OCI-LY1 (cell line): ENCODE measurements at regions not wholly inside any gene's neighbourhood (a gene's known extent, or its start where the extent isn't known, plus 50 kb on each side); places are given as distances from the start of the nearest gene placed in this dataset.
A peak's percentile ranks its signal among the peaks of the same experiment; 100 is the strongest.

Experiments used
- H2AFZ ChIP-seq: fragments of 200-600 bp; sonication (generic), shearing (Covaris generic); 2 replicates; pipeline ENCODE4 v1.6.0; 2014; ENCODE audit warnings: antibody characterized with exemption, mild to moderate bottlenecking, low read length
- H3F3A ChIP-seq: fragments of 200-600 bp; sonication (generic), shearing (Covaris generic); 2 replicates; pipeline ENCODE4 v1.6.0; 2014; ENCODE audit warnings: mild to moderate bottlenecking, antibody characterized with exemption, low read length, moderate library complexity; ENCODE audit not compliant: insufficient read depth
- H3K27ac ChIP-seq: fragments of 200-600 bp; sonication (generic); 2 replicates; pipeline ENCODE4 v1.5.1; 2014; ENCODE audit warnings: low read length, mixed run types, mild to moderate bottlenecking, low read depth; ENCODE audit not compliant: poor library complexity, severe bottlenecking
- H3K27me3 ChIP-seq: fragments of 200-600 bp; sonication (generic); 2 replicates; pipeline ENCODE4 v1.6.0; 2014; ENCODE audit warnings: antibody characterized with exemption, mild to moderate bottlenecking, low read length, moderate library complexity; ENCODE audit not compliant: insufficient read depth
- H3K36me3 ChIP-seq: fragments of 200-600 bp; sonication (generic); 2 replicates; pipeline ENCODE4 v1.6.1; 2014; ENCODE audit warnings: mild to moderate bottlenecking, antibody characterized with exemption, low read length, moderate library complexity, mixed read lengths; ENCODE audit not compliant: insufficient read depth
- H3K4me1 ChIP-seq: fragments of 200-600 bp; sonication (generic); 2 replicates; pipeline ENCODE4 v1.5.1; 2014; ENCODE audit warnings: mild to moderate bottlenecking, low read length, moderate library complexity; ENCODE audit not compliant: insufficient read depth, severe bottlenecking
- H3K4me2 ChIP-seq: fragments of 200-600 bp; sonication (generic), shearing (Covaris generic); 2 replicates; pipeline ENCODE4 v1.6.1; 2014; ENCODE audit warnings: low read length
- H3K4me3 ChIP-seq: fragments of 200-600 bp; sonication (generic); 2 replicates; pipeline ENCODE4 v1.5.1; 2014; ENCODE audit warnings: low read length, low read depth, mild to moderate bottlenecking, mixed read lengths; ENCODE audit not compliant: poor library complexity, severe bottlenecking
- H3K79me2 ChIP-seq: fragments of 200-600 bp; shearing (Covaris generic); 2 replicates; pipeline ENCODE4 v1.6.1; 2016; ENCODE audit warnings: mixed run types, low read length, mixed read lengths; ENCODE audit not compliant: insufficient read depth
- H3K9ac ChIP-seq: fragments of 200-600 bp; sonication (generic), shearing (Covaris generic); 2 replicates; pipeline ENCODE4 v1.6.1; 2014; ENCODE audit warnings: mild to moderate bottlenecking, low read length, mixed read lengths
- H3K9me2 ChIP-seq: fragments of 200-600 bp; sonication (generic), shearing (Covaris generic); 2 replicates; pipeline ENCODE4 v1.6.1; 2014; ENCODE audit warnings: low read depth, mild to moderate bottlenecking, low read length, mixed read lengths
- H3K9me3 ChIP-seq: fragments of 200-600 bp; shearing (Covaris generic); 2 replicates; pipeline ENCODE4 v1.6.1; 2014; ENCODE audit warnings: low read length, mixed read lengths
- H4K20me1 ChIP-seq: fragments of 200-600 bp; sonication (generic), shearing (Covaris generic); 2 replicates; pipeline ENCODE4 v1.6.0; 2016; ENCODE audit warnings: mild to moderate bottlenecking, low read length; ENCODE audit not compliant: insufficient read depth
- EZH2 ChIP-seq: fragments of 200-600 bp; sonication (generic), shearing (Covaris generic); IDR thresholded peaks from 2 replicates; pipeline ENCODE4 v1.8.0; 2017; ENCODE audit warnings: borderline replicate concordance, mixed run types, mild to moderate bottlenecking, antibody characterized with exemption, low read length, moderate library complexity, mixed read lengths
- TF ChIP-seq, protein P1 (sequence below): fragments of 200-600 bp; sonication (generic), shearing (Covaris generic); IDR thresholded peaks from 2 replicates; pipeline ENCODE4 v1.5.1; 2017; ENCODE audit warnings: mild to moderate bottlenecking, antibody characterized with exemption, low read length, moderate library complexity, mixed read lengths

GRCh38 chr2:64211276-64211921, 67.2 kb upstream of the PELI1 start:
- Histone ChIP-seq H3F3A (peaks cover 8% of the 10 kb centered on the region; the same call in 1 of the 2 replicates), H3K79me2 (no peaks in the 10 kb centered on the region), H3K4me2 (no peak overlapping the region), H3K4me3 (no peak overlapping the region), H3K27ac (peak overlapping the region; percentile 95), H3K9ac (no peak overlapping the region), H3K9me2 (no peaks in the 10 kb centered on the region), H3K4me1 (peaks cover 52% of the 10 kb centered on the region), H4K20me1 (no peaks in the 10 kb centered on the region), H3K27me3 (no peaks in the 10 kb centered on the region), H3K9me3 (no peaks in the 10 kb centered on the region), H2AFZ (no peak overlapping the region), H3K36me3 (no peaks in the 10 kb centered on the region)
- TF ChIP-seq, protein P1, sequence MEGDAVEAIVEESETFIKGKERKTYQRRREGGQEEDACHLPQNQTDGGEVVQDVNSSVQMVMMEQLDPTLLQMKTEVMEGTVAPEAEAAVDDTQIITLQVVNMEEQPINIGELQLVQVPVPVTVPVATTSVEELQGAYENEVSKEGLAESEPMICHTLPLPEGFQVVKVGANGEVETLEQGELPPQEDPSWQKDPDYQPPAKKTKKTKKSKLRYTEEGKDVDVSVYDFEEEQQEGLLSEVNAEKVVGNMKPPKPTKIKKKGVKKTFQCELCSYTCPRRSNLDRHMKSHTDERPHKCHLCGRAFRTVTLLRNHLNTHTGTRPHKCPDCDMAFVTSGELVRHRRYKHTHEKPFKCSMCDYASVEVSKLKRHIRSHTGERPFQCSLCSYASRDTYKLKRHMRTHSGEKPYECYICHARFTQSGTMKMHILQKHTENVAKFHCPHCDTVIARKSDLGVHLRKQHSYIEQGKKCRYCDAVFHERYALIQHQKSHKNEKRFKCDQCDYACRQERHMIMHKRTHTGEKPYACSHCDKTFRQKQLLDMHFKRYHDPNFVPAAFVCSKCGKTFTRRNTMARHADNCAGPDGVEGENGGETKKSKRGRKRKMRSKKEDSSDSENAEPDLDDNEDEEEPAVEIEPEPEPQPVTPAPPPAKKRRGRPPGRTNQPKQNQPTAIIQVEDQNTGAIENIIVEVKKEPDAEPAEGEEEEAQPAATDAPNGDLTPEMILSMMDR = no peak
- TF ChIP-seq EZH2 = no peak

GRCh38 chr2:64212346-64212745, 68.1 kb upstream of the PELI1 start:
- no peak overlapping the region for H3K4me3 ChIP-seq
- H2AFZ ChIP-seq = no peak overlapping the region
- H3K4me1 ChIP-seq = peaks cover 47% of the 10 kb centered on the region
- H3K9me3 ChIP-seq = no peaks in the 10 kb centered on the region
- H3K36me3 ChIP-seq = no peaks in the 10 kb centered on the region
- H3K27me3 ChIP-seq = no peaks in the 10 kb centered on the region
- no peaks in the 10 kb centered on the region for H3K9me2 ChIP-seq
- peaks cover 8% of the 10 kb centered on the region; the same call in 1 of the 2 replicates for H3F3A ChIP-seq
- H3K9ac ChIP-seq = no peak overlapping the region
- H3K79me2 ChIP-seq = no peaks in the 10 kb centered on the region
- peak overlapping the region; percentile 95 for H3K27ac ChIP-seq
- H4K20me1 ChIP-seq = no peaks in the 10 kb centered on the region
- H3K4me2 ChIP-seq = peak overlapping the region; percentile 58; the same call in 1 of the 2 replicates
- TF ChIP-seq EZH2 = no peak
- TF ChIP-seq, protein P1 = no peak

DNA sequence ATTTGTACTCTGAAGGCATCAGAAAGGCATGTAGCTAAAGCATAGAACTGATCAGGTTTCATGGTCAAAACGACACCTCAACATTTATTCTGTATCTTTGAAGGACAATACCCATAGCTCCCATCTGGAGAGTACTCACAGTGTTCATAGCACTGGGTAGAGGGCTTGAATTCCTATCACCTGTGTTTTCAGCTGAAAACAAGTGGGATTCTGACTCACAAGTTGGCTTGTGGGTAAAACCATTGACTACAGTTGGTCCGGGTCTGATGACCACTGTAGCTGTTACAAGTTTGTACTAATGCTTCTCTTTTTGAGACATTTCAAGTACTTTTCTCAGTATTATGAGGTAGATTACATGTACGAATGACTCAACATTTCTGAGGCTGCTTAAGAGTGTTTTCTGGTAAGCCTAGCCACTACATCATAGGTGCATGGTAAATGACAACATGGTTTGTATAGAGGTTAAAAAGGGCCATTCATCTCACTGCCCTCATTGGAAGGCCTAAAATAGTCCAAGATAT, 68.6 kb upstream of the PELI1 start:
- H3K9me3 ChIP-seq = no peaks in the 10 kb centered on the region
- H2AFZ ChIP-seq = peak overlapping the region; percentile 23; the same call in 1 of the 2 replicates
- H3K9me2 ChIP-seq = no peaks in the 10 kb centered on the region
- peaks cover 48% of the 10 kb centered on the region for H3K4me1 ChIP-seq
- peak overlapping the region; percentile 58 for H3K4me2 ChIP-seq
- H3K9ac ChIP-seq = peak overlapping the region; percentile 9
- no peaks in the 10 kb centered on the region for H3K36me3 ChIP-seq
- no peaks in the 10 kb centered on the region for H4K20me1 ChIP-seq
- peak overlapping the region; percentile 95 for H3K27ac ChIP-seq
- TF ChIP-seq, protein P1 = no peak
- TF ChIP-seq EZH2 = no peak
- H3K27me3 ChIP-seq = no peaks in the 10 kb centered on the region
- H3F3A ChIP-seq = peaks cover 8% of the 10 kb centered on the region; the same call in 1 of the 2 replicates
- H3K4me3 ChIP-seq = no peak overlapping the region
- H3K79me2 ChIP-seq = no peaks in the 10 kb centered on the region
